ENCODE measurements at regions not wholly inside any gene's neighbourhood (a gene's known extent, or its start where the extent isn't known, plus 50 kb on each side); places are given as distances from the start of the nearest gene placed in this dataset.

DNA sequence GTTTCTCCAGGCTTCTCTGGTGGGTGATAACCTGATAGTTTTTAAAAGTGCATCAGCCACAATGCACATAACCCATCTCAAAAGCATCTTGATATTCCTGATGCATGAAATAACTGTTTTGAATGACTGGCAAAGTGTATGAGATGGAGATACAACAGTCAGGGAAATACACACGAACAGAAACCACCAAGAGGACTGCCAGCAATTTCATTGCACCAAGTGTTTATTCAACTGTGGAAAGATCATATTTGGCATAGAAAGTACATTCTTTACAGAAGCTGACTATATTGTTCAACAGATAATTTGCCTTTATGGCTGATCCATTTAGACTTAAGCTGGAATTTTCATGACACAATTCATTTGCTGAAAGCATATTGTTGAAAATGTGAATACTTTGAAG is 139.5 kb downstream of the SLIT2 start:
- H3K9ac ChIP-seq (replicated peaks; ENCODE audit: extremely low read depth, insufficient read depth, low read length): no peak overlapping the region
- DNase-seq (ENCODE audit: low read depth, low spot score): no peak
- no peaks in the 10 kb centered on the region for H3K79me2 ChIP-seq (ENCODE audit: control insufficient read depth, insufficient read depth, low read length)
- BruUV-seq (replicated peaks): no TSS peak
- H2AFZ ChIP-seq (ENCODE audit: low read depth, low read length): no peak overlapping the region
- intact Hi-C loops (cut with micrococcal nuclease): no loop called here
- H3K36me3 ChIP-seq (ENCODE audit: control insufficient read depth in 2 of 2, extremely low read depth in 1 of 2, insufficient read depth in 2 of 2, low read length in 2 of 2): no peaks in the 10 kb centered on the region
- TF ChIP-seq MYC (IDR thresholded peaks at IDR 0.05; ENCODE audit: low read depth, low read length) (no peak), FOS (IDR thresholded peaks at IDR 0.05; ENCODE audit: borderline replicate concordance, insufficient read depth, low read length) (no peak), GATA2 (IDR thresholded peaks at IDR 0.05; ENCODE audit: insufficient read depth, insufficient read length, low read depth, low read length) (no peak), JUN (IDR thresholded peaks at IDR 0.05; ENCODE audit: borderline replicate concordance, insufficient read depth, insufficient read length, low read depth) (no peak), POLR2AphosphoS5 (IDR thresholded peaks at IDR 0.05; ENCODE audit: insufficient read depth, low read depth, low read length) (no peak), CTCF (IDR thresholded peaks at IDR 0.05; ENCODE audit: extremely low read depth in 1 of 2, insufficient read depth in 1 of 2, low read depth in 1 of 2, low read length in 2 of 2) (no peak), EZH2 (IDR thresholded peaks at IDR 0.05; ENCODE audit: borderline replicate concordance, low read depth, low read length, severe bottlenecking) (no peak), POLR2A (IDR thresholded peaks at IDR 0.05; ENCODE audit: low read depth, low read length) (no peak)
- TF ChIP-seq, protein P1, sequence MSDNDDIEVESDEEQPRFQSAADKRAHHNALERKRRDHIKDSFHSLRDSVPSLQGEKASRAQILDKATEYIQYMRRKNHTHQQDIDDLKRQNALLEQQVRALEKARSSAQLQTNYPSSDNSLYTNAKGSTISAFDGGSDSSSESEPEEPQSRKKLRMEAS (IDR thresholded peaks at IDR 0.05; ENCODE audit: insufficient read depth, insufficient read length): no peak
- no peaks in the 10 kb centered on the region for H4K20me1 ChIP-seq (replicated peaks; ENCODE audit: control insufficient read depth, extremely low read depth, insufficient read depth, low read length)
- ChIA-PET POLR2A (no interaction called here), CTCF (no interaction called here)
- H3K4me1 ChIP-seq (ENCODE audit: control insufficient read depth, extremely low read depth, insufficient read depth, low read length): no peaks in the 10 kb centered on the region
- H3K27ac ChIP-seq (ENCODE audit: insufficient read depth, low read depth, low read length): no peak overlapping the region
- H3K4me2 ChIP-seq (ENCODE audit: insufficient read depth, low read length): no peak overlapping the region
- dilution Hi-C loops (cut with MboI; ENCODE audit: extremely low pct_ligation_motif_present, low sequenced_read_pairs): no loop called here
- no peak for FAIRE-seq
- no peaks in the 10 kb centered on the region for H3K9me1 ChIP-seq (replicated peaks; ENCODE audit: control insufficient read depth, extremely low read depth, insufficient read depth, low read length)
- no peaks in the 10 kb centered on the region for H3K27me3 ChIP-seq (ENCODE audit: control insufficient read depth in 2 of 2, insufficient read depth in 2 of 2, low read length in 2 of 2)
- no peak overlapping the region for H3K4me3 ChIP-seq (replicated peaks in 1 of 3; ENCODE audit: insufficient read depth in 1 of 3, low read depth in 1 of 3, low read length in 3 of 3)
- H3K9me3 ChIP-seq (replicated peaks; ENCODE audit: control insufficient read depth, insufficient read depth, low read length): no peaks in the 10 kb centered on the region

Data from endothelial cell of umbilical vein (primary cell).